Activated CD8-positive, alpha-beta T cell treated with anti-CD3 and anti-CD28 coated beads for 36 hours (primary cell): ENCODE measurements at regions not wholly inside any gene's neighbourhood (a gene's known extent, or its start where the extent isn't known, plus 50 kb on each side); places are given as distances from the start of the nearest gene placed in this dataset.

Experiments used
- ATAC-seq: fragments of 200-7000 bp; cut with Tn5 transposase; one replicate; pipeline ENCODE4 v1.10.0; 2021; ENCODE audit warnings: mild to moderate bottlenecking, moderate library complexity
- CTCF ChIA-PET: fragments of 350-600 bp; sonication (Branson Sonifier 250); formaldehyde crosslinking; loops from one replicate; lab custom pipeline; 2021; ENCODE audit warnings: antibody characterized with exemption; lab: Charles Lee
- POLR2A ChIA-PET: fragments of 350-600 bp; sonication (Branson Sonifier 250); formaldehyde crosslinking; loops from one replicate; lab custom pipeline; 2021; ENCODE audit warnings: antibody characterized with exemption; lab: Charles Lee
- DNase-seq: peaks from one replicate; pipeline ENCODE4 v3.0.0-alpha.2; 2020
- H3K27ac Mint-ChIP-seq: one replicate; pipeline ENCODE4 v1.8.0; 2021; ENCODE audit warnings: mild to moderate bottlenecking, mixed read lengths
- H3K27me3 Mint-ChIP-seq: one replicate; pipeline ENCODE4 v1.8.0; 2021; ENCODE audit warnings: mixed read lengths
- H3K36me3 Mint-ChIP-seq: one replicate; pipeline ENCODE4 v1.8.0; 2021; ENCODE audit warnings: low read depth, mixed read lengths
- H3K4me1 Mint-ChIP-seq: one replicate; pipeline ENCODE4 v1.8.0; 2021; ENCODE audit warnings: low read depth, mixed read lengths
- H3K4me3 Mint-ChIP-seq: one replicate; pipeline ENCODE4 v1.8.0; 2021; ENCODE audit warnings: mild to moderate bottlenecking, moderate library complexity, mixed read lengths
- H3K9me3 Mint-ChIP-seq: one replicate; pipeline ENCODE4 v1.8.0; 2021; ENCODE audit warnings: mixed read lengths
- CTCF ChIP-seq: fragments of 200-600 bp; IDR thresholded peaks from one replicate; pipeline ENCODE4 v1.8.0; 2022; ENCODE audit warnings: antibody characterized with exemption, mild to moderate bottlenecking
- intact Hi-C: fragments of 100-400 bp; cut with micrococcal nuclease; formaldehyde crosslinking; loops from one replicate; pipeline ENCODE4 v1.10.0; 2022

GRCh38 chr3:127078626-127079025 is 95.7 kb downstream of the PLXNA1 start:
- Mint-ChIP-seq H3K9me3 (no peaks in the 10 kb centered on the region), H3K27ac (no peak overlapping the region), H3K36me3 (no peaks in the 10 kb centered on the region), H3K4me3 (no peak overlapping the region), H3K27me3 (no peaks in the 10 kb centered on the region), H3K4me1 (no peaks in the 10 kb centered on the region)
- ATAC-seq (no peak), DNase-seq (no peak)
- ChIA-PET POLR2A (no interaction called here), CTCF (no interaction called here)
- intact Hi-C loops, result no loop called here
- no peak for TF ChIP-seq CTCF

GRCh38 chr3:127079211-127079610 is 96.3 kb downstream of the PLXNA1 start:
- no peak for TF ChIP-seq CTCF
- CTCF ChIA-PET, result no interaction called here
- ATAC-seq (no peak), DNase-seq (no peak)
- Mint-ChIP-seq H3K4me3 (no peak overlapping the region), H3K27ac (no peak overlapping the region), H3K9me3 (no peaks in the 10 kb centered on the region), H3K27me3 (no peaks in the 10 kb centered on the region), H3K4me1 (no peaks in the 10 kb centered on the region), H3K36me3 (no peaks in the 10 kb centered on the region)
- intact Hi-C loops, result no loop called here
- POLR2A ChIA-PET, result no interaction called here

- intact Hi-C loops, result no loop called here
- POLR2A ChIA-PET, result no interaction called here
- no peak overlapping the region for H3K27ac Mint-ChIP-seq
- H3K4me3 Mint-ChIP-seq, result no peak overlapping the region
- DNase-seq (no peak), ATAC-seq (no peak)
- CTCF ChIA-PET, result no interaction called here
- no peaks in the 10 kb centered on the region for H3K9me3 Mint-ChIP-seq
- no peaks in the 10 kb centered on the region for H3K27me3 Mint-ChIP-seq
- H3K4me1 Mint-ChIP-seq, result no peaks in the 10 kb centered on the region
- H3K36me3 Mint-ChIP-seq, result no peaks in the 10 kb centered on the region
- TF ChIP-seq CTCF, result no peak
Observed at GRCh38 chr3:127081001-127081720, 98.2 kb downstream of the PLXNA1 start.

DNA sequence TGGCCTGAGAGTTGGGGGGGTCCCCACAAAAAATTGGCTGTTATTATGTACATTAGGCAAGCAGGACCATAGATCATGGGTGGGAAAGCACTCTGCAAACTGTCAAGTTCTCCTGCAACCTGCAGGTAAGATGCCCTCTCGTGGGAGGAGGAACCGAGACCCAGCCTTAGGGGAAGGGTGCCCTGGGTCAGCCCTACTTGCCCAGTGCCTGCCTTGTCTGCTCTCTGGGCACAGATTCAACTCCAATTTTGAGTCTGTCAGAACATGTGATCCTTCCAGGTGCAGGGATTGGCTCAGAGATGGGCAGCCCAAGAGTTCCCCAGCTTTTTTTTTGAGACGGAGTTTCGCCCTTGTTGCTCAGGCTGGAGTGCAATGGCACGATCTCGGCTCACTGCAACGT is 99.2 kb downstream of the PLXNA1 start:
- ChIA-PET CTCF (no interaction called here), POLR2A (no interaction called here)
- intact Hi-C loops, result no loop called here
- Mint-ChIP-seq H3K4me3 (no peak overlapping the region), H3K36me3 (no peaks in the 10 kb centered on the region), H3K9me3 (no peaks in the 10 kb centered on the region), H3K27ac (no peak overlapping the region), H3K4me1 (no peaks in the 10 kb centered on the region), H3K27me3 (no peaks in the 10 kb centered on the region)
- DNase-seq, result no peak
- TF ChIP-seq CTCF, result no peak
- ATAC-seq, result no peak

- DNase-seq (no peak), ATAC-seq (no peak)
- TF ChIP-seq CTCF, result no peak
- Mint-ChIP-seq H3K4me3 (no peak overlapping the region), H3K27ac (no peak overlapping the region), H3K36me3 (no peaks in the 10 kb centered on the region), H3K9me3 (no peaks in the 10 kb centered on the region), H3K4me1 (no peaks in the 10 kb centered on the region), H3K27me3 (no peaks in the 10 kb centered on the region)
- intact Hi-C loops, result no loop called here
- CTCF ChIA-PET, result no interaction called here
- POLR2A ChIA-PET, result no interaction called here
Observed at GRCh38 chr3:127083778-127084397, 101.0 kb downstream of the PLXNA1 start.
